UCSD-AML1 (cell line): ENCODE measurements at regions not wholly inside any gene's neighbourhood (a gene's known extent, or its start where the extent isn't known, plus 50 kb on each side); places are given as distances from the start of the nearest gene placed in this dataset.
"Not testable (repeated sequence)": the region's sequence is repeated elsewhere in the genome, so short reads cannot be mapped to it uniquely, and the experiment has no call there.

Experiments
- DNase-seq: peaks from one replicate; lab custom pipeline; 2025; ENCODE audit not compliant: unreplicated experiment; lab: John Stamatoyannopoulos, UW

- no peak for DNase-seq
These were observed 900.3 kb upstream of the SORCS1 start for GRCh38 chr10:108064746-108065260.

GRCh38 chr10:108060246-108060645 is 895.7 kb upstream of the SORCS1 start:
- no peak for DNase-seq

GRCh38 chr10:108055506-108055905 is 891.0 kb upstream of the SORCS1 start:
- no peak for DNase-seq

- DNase-seq = no peak
These were observed 888.5 kb upstream of the SORCS1 start for GRCh38 chr10:108052981-108053380.

GRCh38 chr10:108051218-108051617 is 886.7 kb upstream of the SORCS1 start:
- DNase-seq = no peak

GRCh38 chr10:108050626-108051025 is 886.1 kb upstream of the SORCS1 start:
- DNase-seq = no peak

- DNase-seq = no peak
These were observed 885.2 kb upstream of the SORCS1 start for GRCh38 chr10:108049668-108050067.

- no peak for DNase-seq
These were observed 884.4 kb upstream of the SORCS1 start for GRCh38 chr10:108048898-108049297.

GRCh38 chr10:108039821-108040584 is 875.5 kb upstream of the SORCS1 start:
- DNase-seq = no peak

- DNase-seq = no peak
These were observed 872.6 kb upstream of the SORCS1 start for GRCh38 chr10:108037061-108037460.

GRCh38 chr10:108036265-108036664 is 871.8 kb upstream of the SORCS1 start:
- DNase-seq = no peak

GRCh38 chr10:108034829-108035228 is 870.3 kb upstream of the SORCS1 start:
- DNase-seq = no peak

- DNase-seq = not testable (repeated sequence)
These were observed 869.0 kb upstream of the SORCS1 start for GRCh38 chr10:108033518-108033917.

GRCh38 chr10:108031505-108031904 is 867.0 kb upstream of the SORCS1 start:
- no peak for DNase-seq

- no peak for DNase-seq
These were observed 850.3 kb upstream of the SORCS1 start for GRCh38 chr10:108014902-108015177.

GRCh38 chr10:108014145-108014901 is 849.8 kb upstream of the SORCS1 start:
- no peak for DNase-seq

GRCh38 chr10:108005627-108006026 is 841.1 kb upstream of the SORCS1 start:
- DNase-seq = no peak

- DNase-seq = no peak
These were observed 839.1 kb upstream of the SORCS1 start for GRCh38 chr10:108003576-108003975.

GRCh38 chr10:108003061-108003460 is 838.6 kb upstream of the SORCS1 start:
- no peak for DNase-seq

GRCh38 chr10:108000365-108000764 is 835.9 kb upstream of the SORCS1 start:
- no peak for DNase-seq

- no peak for DNase-seq
These were observed 830.2 kb upstream of the SORCS1 start for GRCh38 chr10:107994621-107995270.

- no peak for DNase-seq
These were observed 822.1 kb upstream of the SORCS1 start for GRCh38 chr10:107986571-107986970.
